WTC11 (cell line): ENCODE measurements at regions not wholly inside any gene's neighbourhood (a gene's known extent, or its start where the extent isn't known, plus 50 kb on each side); places are given as distances from the start of the nearest gene placed in this dataset.

Experiments
- ATAC-seq: fragments of 200-7000 bp; cut with Tn5 transposase; 2 replicates; pipeline ENCODE4 v1.10.0; 2021; ENCODE audit warnings: mild to moderate bottlenecking, moderate library complexity
- CTCF ChIA-PET: fragments of 300-600 bp; sonication (Branson Sonifier 250); formaldehyde crosslinking; loops from one replicate; lab custom pipeline; 2021; ENCODE audit warnings: antibody characterized with exemption; lab: Charles Lee
- POLR2A ChIA-PET: fragments of 350-600 bp; sonication (Branson Sonifier 250); formaldehyde crosslinking; loops from one replicate; lab custom pipeline; 2021; ENCODE audit warnings: antibody characterized with exemption; lab: Charles Lee
- DNase-seq: peaks from one replicate; pipeline ENCODE4 v3.0.0; 2021; ENCODE audit warnings: low spot score
- H3K27ac Mint-ChIP-seq: 2 replicates; pipeline ENCODE4 v1.8.0; 2021; ENCODE audit warnings: mixed read lengths
- H3K27me3 Mint-ChIP-seq: 2 replicates; pipeline ENCODE4 v1.8.0; 2021; ENCODE audit warnings: low read depth, mild to moderate bottlenecking, moderate library complexity, mixed read lengths
- H3K36me3 Mint-ChIP-seq: 2 replicates; pipeline ENCODE4 v1.8.0; 2021; ENCODE audit warnings: mixed read lengths
- H3K4me1 Mint-ChIP-seq: 2 replicates; pipeline ENCODE4 v1.8.0; 2022; ENCODE audit warnings: mixed read lengths
- H3K4me3 Mint-ChIP-seq: 2 replicates; pipeline ENCODE4 v1.8.0; 2021; ENCODE audit warnings: mild to moderate bottlenecking, moderate library complexity, mixed read lengths
- H3K9me3 Mint-ChIP-seq: 2 replicates; pipeline ENCODE4 v1.8.0; 2021; ENCODE audit warnings: mixed read lengths
- AR ChIP-seq: fragments of 250-450 bp; sonication (Bioruptor Pico); IDR thresholded peaks from 2 replicates; pipeline ENCODE4 v1.9.0; 2021; ENCODE audit warnings: mild to moderate bottlenecking
- ATF1 ChIP-seq: sonication (generic); formaldehyde crosslinking; IDR thresholded peaks from 2 replicates; pipeline ENCODE4 v1.8.1; 2023; ENCODE audit warnings: mild to moderate bottlenecking, moderate library complexity, missing genetic modification reagents
- ATF6 ChIP-seq: sonication (generic); formaldehyde crosslinking; IDR thresholded peaks from 2 replicates; pipeline ENCODE4 v1.8.1; 2023; ENCODE audit warnings: mild to moderate bottlenecking, missing genetic modification reagents
- CBFB ChIP-seq: sonication (generic); formaldehyde crosslinking; IDR thresholded peaks from 2 replicates; pipeline ENCODE4 v1.8.1; 2022; ENCODE audit warnings: mild to moderate bottlenecking, low read depth, missing genetic modification reagents
- CREB1 ChIP-seq: sonication (generic); formaldehyde crosslinking; IDR thresholded peaks from 2 replicates; pipeline ENCODE4 v1.8.0; 2023; ENCODE audit warnings: mild to moderate bottlenecking, missing genetic modification reagents
- ETV6 ChIP-seq: sonication (generic); formaldehyde crosslinking; IDR thresholded peaks from 2 replicates; pipeline ENCODE4 v1.8.1; 2022; ENCODE audit warnings: mild to moderate bottlenecking, missing genetic modification reagents
- FOXP1 ChIP-seq: sonication (generic); formaldehyde crosslinking; IDR thresholded peaks from 2 replicates; pipeline ENCODE4 v1.8.0; 2022; ENCODE audit warnings: missing genetic modification reagents, mild to moderate bottlenecking, moderate library complexity, borderline replicate concordance
- FOXP4 ChIP-seq: sonication (generic); formaldehyde crosslinking; IDR thresholded peaks from 2 replicates; pipeline ENCODE4 v1.8.0; 2022; ENCODE audit warnings: mild to moderate bottlenecking, missing genetic modification reagents
- GABPB1 ChIP-seq: sonication (generic); formaldehyde crosslinking; IDR thresholded peaks from 2 replicates; pipeline ENCODE4 v1.8.1; 2023; ENCODE audit warnings: mild to moderate bottlenecking, missing genetic modification reagents
- HMGXB4 ChIP-seq: sonication (generic); formaldehyde crosslinking; IDR thresholded peaks from 2 replicates; pipeline ENCODE4 v1.8.1; 2023; ENCODE audit warnings: mild to moderate bottlenecking, moderate library complexity, missing genetic modification reagents
- JAZF1 ChIP-seq: fragments of 250-450 bp; sonication (Bioruptor Pico); IDR thresholded peaks from 2 replicates; pipeline ENCODE4 v1.9.0; 2021; ENCODE audit warnings: moderate library complexity, mild to moderate bottlenecking, inconsistent platforms
- JUN ChIP-seq: sonication (generic); formaldehyde crosslinking; IDR thresholded peaks from 2 replicates; pipeline ENCODE4 v1.8.0; 2023; ENCODE audit warnings: mild to moderate bottlenecking, missing genetic modification reagents
- KAT7 ChIP-seq: sonication (generic); formaldehyde crosslinking; IDR thresholded peaks from 2 replicates; pipeline ENCODE4 v1.8.1; 2023; ENCODE audit warnings: missing genetic modification reagents, mild to moderate bottlenecking, borderline replicate concordance
- NR3C1 ChIP-seq: sonication (generic); formaldehyde crosslinking; conservative IDR thresholded peaks from 2 replicates; pipeline ENCODE4 v1.8.1; 2023; ENCODE audit warnings: low read depth, mild to moderate bottlenecking, missing genetic modification reagents
- RELA ChIP-seq: sonication (generic); formaldehyde crosslinking; IDR thresholded peaks from 2 replicates; pipeline ENCODE4 v1.8.1; 2022; ENCODE audit warnings: missing genetic modification reagents, mild to moderate bottlenecking, borderline replicate concordance
- RORB ChIP-seq: fragments of 250-450 bp; sonication (Bioruptor Pico); IDR thresholded peaks from 2 replicates; pipeline ENCODE4 v1.9.0; 2021; ENCODE audit warnings: mild to moderate bottlenecking
- SMAD4 ChIP-seq: sonication (generic); formaldehyde crosslinking; IDR thresholded peaks from 2 replicates; pipeline ENCODE4 v1.8.0; 2022; ENCODE audit warnings: mild to moderate bottlenecking, missing genetic modification reagents
- STAT6 ChIP-seq: sonication (generic); formaldehyde crosslinking; conservative IDR thresholded peaks from 2 replicates; pipeline ENCODE4 v1.8.1; 2023; ENCODE audit warnings: mild to moderate bottlenecking, low read depth, missing genetic modification reagents, moderate library complexity
- TEAD1 ChIP-seq: sonication (generic); formaldehyde crosslinking; IDR thresholded peaks from 2 replicates; pipeline ENCODE4 v1.8.0; 2022; ENCODE audit warnings: mild to moderate bottlenecking, missing genetic modification reagents
- TF ChIP-seq, protein P1 (sequence below): sonication (generic); formaldehyde crosslinking; IDR thresholded peaks from 2 replicates; pipeline ENCODE4 v1.8.0; 2022; ENCODE audit warnings: mild to moderate bottlenecking, missing genetic modification reagents
- TF ChIP-seq, protein P2 (sequence below): sonication (generic); formaldehyde crosslinking; IDR thresholded peaks from 2 replicates; pipeline ENCODE4 v1.8.0; 2022; ENCODE audit warnings: mild to moderate bottlenecking, missing genetic modification reagents
- TF ChIP-seq, protein P3 (sequence below): fragments of 250-450 bp; sonication (Bioruptor Pico); conservative IDR thresholded peaks from 2 replicates; pipeline ENCODE4 v1.9.0; 2021; ENCODE audit warnings: mild to moderate bottlenecking

DNA sequence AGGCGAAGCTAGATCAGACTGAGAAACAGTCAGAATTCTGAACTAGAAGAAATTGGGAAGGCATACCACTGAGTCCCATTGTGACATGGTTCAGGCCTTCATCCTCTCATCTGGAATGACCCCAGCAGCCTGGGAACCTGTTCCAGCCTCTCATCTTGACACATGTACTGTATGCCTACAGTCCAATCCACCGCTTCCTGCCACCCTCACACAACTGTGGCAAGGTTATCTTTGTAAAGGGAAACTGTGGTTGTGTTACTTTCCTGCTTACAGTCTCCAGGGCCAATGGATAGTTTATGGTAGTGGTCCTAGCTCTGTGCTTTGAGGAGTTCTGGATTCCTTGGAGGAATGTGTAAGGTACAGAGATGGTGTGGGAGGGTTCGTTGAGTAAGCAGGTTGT is 296.9 kb upstream of the TRIB2 start:
- TF ChIP-seq RELA (CRISPR knock-in tag) (no peak), SMAD4 (CRISPR knock-in tag) (no peak), GABPB1 (no peak), JAZF1 (CRISPR knock-in tag) (no peak), FOXP1 (CRISPR knock-in tag) (no peak), STAT6 (CRISPR knock-in tag) (no peak), CREB1 (no peak), JUN (CRISPR knock-in tag) (no peak), ATF6 (no peak), ATF1 (CRISPR knock-in tag) (no peak), RORB (CRISPR knock-in tag) (no peak), CBFB (CRISPR knock-in tag) (no peak)
- TF ChIP-seq, protein P1, sequence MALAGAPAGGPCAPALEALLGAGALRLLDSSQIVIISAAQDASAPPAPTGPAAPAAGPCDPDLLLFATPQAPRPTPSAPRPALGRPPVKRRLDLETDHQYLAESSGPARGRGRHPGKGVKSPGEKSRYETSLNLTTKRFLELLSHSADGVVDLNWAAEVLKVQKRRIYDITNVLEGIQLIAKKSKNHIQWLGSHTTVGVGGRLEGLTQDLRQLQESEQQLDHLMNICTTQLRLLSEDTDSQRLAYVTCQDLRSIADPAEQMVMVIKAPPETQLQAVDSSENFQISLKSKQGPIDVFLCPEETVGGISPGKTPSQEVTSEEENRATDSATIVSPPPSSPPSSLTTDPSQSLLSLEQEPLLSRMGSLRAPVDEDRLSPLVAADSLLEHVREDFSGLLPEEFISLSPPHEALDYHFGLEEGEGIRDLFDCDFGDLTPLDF (CRISPR knock-in tag) = no peak
- TF ChIP-seq, protein P2, sequence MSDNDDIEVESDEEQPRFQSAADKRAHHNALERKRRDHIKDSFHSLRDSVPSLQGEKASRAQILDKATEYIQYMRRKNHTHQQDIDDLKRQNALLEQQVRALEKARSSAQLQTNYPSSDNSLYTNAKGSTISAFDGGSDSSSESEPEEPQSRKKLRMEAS = no peak
- TF ChIP-seq, protein P3, sequence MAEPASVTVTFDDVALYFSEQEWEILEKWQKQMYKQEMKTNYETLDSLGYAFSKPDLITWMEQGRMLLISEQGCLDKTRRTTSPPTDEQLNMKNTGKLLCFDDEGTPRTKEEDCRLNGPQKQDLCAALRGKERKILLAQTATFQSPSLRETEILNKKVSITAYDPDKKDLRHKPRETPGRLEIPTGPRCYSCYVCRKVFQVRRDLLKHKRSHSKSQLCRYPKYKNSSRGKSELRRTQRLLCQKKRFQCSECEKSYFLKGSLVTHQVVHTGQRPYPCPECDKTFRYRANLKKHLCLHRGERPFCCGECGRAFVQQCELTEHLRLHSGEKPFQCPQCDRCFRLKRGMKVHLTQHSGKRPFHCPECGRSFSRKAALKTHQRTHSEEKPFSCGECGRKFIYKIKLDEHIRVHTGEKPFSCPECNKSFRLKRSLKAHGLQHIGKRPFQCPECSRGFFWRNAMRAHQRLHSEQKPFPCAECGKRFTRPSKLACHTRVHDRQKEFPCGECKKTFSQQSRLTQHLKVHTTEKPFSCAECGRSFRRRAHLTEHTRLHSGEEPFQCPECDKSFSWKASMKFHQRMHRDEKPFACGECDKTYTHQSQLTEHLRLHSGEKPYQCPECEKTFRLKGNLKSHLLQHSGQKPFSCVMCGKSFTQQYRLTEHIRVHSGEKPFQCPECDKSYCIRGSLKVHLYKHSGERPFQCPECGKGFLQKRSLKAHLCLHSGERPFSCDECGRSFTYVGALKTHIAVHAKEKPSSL (CRISPR knock-in tag) = no peak
- DNase-seq (no peak), ATAC-seq (no peak)
- Mint-ChIP-seq H3K4me3 (no peak overlapping the region), H3K9me3 (peaks cover 13% of the 10 kb centered on the region), H3K36me3 (peaks cover 6% of the 10 kb centered on the region), H3K27ac (no peak overlapping the region), H3K27me3 (no peaks in the 10 kb centered on the region), H3K4me1 (peaks cover 13% of the 10 kb centered on the region)
- POLR2A ChIA-PET = no interaction called here
- CTCF ChIA-PET = no interaction called here

DNA sequence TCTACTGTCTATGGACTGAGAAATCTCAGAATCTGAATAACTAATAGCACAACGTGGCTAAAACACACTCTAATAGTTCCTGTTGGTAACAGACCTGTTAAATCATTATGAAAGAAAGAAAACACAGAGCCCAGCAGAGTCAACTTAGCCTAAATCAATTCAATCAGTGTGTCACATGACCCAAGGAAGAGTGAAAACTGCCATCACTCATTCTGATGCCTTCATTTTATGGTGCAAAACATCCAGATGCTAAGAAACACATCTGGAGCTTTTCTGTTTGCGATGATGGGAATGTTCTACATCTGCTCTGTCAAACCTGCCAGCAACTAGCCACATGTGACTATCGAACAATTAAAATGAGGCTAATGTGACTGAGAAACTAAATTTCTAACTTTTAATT is 295.7 kb upstream of the TRIB2 start:
- POLR2A ChIA-PET = no interaction called here
- DNase-seq (no peak), ATAC-seq (no peak)
- Mint-ChIP-seq H3K4me1 (peaks cover 22% of the 10 kb centered on the region), H3K27me3 (no peaks in the 10 kb centered on the region), H3K36me3 (no peaks in the 10 kb centered on the region), H3K27ac (no peak overlapping the region), H3K4me3 (no peak overlapping the region), H3K9me3 (0 out of 2 replicates have a peak, but pooled peaks cover 3% of the 10 kb centered on the region)
- CTCF ChIA-PET = no interaction called here
- TF ChIP-seq ETV6 (CRISPR knock-in tag) (no peak), AR (no peak), FOXP4 (no peak), NR3C1 (CRISPR knock-in tag) (no peak), HMGXB4 (CRISPR knock-in tag) (no peak), KAT7 (CRISPR knock-in tag) (no peak), SMAD4 (CRISPR knock-in tag) (no peak), TEAD1 (CRISPR knock-in tag) (no peak)
